GM12864 (cell line): ENCODE measurements at regions not wholly inside any gene's neighbourhood (a gene's known extent, or its start where the extent isn't known, plus 50 kb on each side); places are given as distances from the start of the nearest gene placed in this dataset.

Experiments used
- DNase-seq: peaks from one replicate; pipeline ENCODE4 v3.0.0-alpha.2; 2011; ENCODE audit warnings: low read depth
- H3K4me3 ChIP-seq: 2 replicates; pipeline ENCODE4 v1.5.1; 2011; ENCODE audit warnings: mild to moderate bottlenecking, low read depth, low read length, control low read depth
- TF ChIP-seq, protein P1 (sequence below): IDR thresholded peaks from 2 replicates; pipeline ENCODE4 v1.5.1; 2011; ENCODE audit warnings: low read depth, mild to moderate bottlenecking, moderate library complexity, low read length, control low read depth, inconsistent platforms; ENCODE audit errors: missing control alignments

DNA sequence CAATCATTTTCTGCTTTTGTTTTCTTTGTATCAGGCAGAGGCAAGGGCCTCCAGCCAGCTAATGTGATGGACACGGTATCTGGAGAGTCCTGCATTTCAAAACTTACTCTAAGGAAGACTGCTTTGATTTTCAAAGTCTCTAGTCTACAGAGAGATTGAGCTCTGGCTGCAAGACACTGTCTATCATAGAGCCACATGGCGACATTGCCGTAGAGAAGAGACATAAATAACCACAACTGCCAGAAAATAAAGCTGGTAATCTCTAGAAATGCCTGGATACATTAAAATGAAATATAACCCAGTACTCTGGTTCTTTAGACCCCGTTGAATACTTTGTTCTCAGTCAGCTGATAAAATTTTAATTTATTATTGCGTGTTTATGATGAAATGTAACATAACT is 90.8 kb downstream of the OTUD1 start:
- H3K4me3 ChIP-seq: no peak overlapping the region
- DNase-seq: no peak
- TF ChIP-seq, protein P1, sequence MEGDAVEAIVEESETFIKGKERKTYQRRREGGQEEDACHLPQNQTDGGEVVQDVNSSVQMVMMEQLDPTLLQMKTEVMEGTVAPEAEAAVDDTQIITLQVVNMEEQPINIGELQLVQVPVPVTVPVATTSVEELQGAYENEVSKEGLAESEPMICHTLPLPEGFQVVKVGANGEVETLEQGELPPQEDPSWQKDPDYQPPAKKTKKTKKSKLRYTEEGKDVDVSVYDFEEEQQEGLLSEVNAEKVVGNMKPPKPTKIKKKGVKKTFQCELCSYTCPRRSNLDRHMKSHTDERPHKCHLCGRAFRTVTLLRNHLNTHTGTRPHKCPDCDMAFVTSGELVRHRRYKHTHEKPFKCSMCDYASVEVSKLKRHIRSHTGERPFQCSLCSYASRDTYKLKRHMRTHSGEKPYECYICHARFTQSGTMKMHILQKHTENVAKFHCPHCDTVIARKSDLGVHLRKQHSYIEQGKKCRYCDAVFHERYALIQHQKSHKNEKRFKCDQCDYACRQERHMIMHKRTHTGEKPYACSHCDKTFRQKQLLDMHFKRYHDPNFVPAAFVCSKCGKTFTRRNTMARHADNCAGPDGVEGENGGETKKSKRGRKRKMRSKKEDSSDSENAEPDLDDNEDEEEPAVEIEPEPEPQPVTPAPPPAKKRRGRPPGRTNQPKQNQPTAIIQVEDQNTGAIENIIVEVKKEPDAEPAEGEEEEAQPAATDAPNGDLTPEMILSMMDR: no peak

DNA sequence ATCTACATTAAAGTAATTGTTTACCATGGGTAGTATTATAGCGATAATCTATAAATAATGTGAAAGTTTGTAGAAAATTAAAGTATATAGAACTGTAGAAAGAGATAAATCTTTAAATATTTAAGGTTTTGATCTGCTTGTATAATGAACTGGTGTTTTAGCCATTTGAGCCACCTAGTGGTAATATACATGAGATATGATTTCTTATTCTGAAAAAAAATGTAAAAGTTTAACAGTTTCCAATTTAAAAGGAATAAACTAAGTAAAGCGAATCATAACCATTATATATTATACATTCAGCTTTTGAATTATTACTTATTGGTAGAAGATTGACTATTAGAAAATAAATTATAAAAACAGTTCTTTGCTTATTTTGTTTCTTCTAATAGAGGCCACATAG is 91.2 kb downstream of the OTUD1 start:
- DNase-seq: no peak
- TF ChIP-seq, protein P1: no peak
- no peak overlapping the region for H3K4me3 ChIP-seq

DNA sequence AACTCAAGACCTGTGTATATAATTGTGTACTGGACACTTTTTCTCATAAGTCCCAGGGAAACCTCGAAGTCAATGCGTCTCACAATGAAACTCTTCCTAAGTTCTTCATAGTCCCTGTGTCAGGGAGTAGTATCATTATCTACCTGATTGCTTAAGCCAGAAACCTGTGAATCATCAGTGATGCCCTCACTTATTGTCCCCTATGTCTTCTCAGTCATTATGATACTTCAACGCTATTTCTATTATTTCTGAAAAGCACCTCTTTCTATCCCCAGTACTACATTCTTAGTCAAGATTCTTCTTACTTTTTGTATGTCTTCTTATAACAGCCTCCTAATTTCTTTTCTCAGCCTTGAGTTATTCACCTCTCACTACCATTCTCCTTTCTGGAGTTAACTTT is 94.3 kb downstream of the OTUD1 start:
- DNase-seq: no peak
- TF ChIP-seq, protein P1: no peak
- H3K4me3 ChIP-seq: no peak overlapping the region

DNA sequence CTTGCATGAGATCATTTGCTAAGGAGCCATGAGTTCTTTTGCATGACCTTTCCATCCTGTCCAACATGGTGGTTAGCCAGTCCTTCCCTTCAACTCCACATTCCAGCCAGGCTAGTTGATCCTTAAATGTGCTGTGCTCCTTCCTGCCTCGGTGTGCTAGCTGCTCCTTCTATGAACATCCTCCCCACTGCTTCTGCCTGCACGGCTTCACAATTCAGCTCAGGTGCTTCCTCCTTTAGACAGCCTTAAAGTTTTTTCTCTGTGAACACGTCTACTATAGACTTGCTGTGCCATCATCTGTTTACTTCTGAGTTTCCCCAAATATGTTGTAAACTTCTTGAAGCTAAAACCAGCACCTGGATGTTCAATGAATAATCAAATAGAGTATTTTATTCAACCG is 95.5 kb downstream of the OTUD1 start:
- H3K4me3 ChIP-seq: no peak overlapping the region
- TF ChIP-seq, protein P1: no peak
- DNase-seq: no peak

DNA sequence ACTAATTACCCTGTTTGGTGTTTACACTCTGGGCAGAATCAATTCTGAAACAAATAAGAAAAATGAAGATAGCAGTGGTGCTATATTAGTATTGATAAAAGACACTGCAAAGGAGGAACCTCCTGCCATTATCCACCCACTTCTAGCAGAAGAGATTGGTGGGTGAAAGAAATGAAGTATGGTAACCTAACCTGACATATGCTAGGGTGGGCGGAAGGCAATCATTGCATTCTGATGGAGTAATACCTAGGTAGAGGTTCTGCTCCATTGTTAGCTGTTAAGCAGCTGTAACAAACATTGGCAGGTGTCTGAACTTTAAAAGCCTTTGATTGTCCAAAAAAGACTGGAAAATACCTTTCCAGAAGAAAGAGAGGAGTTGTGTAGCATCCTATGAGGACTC is 95.9 kb downstream of the OTUD1 start:
- no peak for DNase-seq
- TF ChIP-seq, protein P1: no peak
- H3K4me3 ChIP-seq: no peak overlapping the region

DNA sequence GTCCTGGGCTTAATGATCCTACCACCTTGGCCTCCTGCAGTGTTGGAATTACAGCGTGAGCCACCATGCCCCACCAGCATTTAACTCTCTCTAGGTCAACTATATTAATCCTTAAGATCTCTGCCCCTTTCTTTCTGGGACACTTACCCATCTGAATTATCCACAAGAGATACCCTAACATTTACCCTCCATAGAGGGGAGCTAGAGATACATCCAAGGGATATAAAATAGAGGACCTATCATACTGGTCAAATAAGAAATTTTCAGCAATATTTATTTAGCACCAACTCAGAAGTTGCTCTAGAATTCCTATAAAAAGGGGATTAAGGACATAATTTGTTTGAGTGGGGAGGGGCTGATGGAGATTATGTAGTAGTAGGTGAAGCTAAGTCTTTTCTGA is 96.5 kb downstream of the OTUD1 start:
- no peak for DNase-seq
- H3K4me3 ChIP-seq: no peak overlapping the region
- TF ChIP-seq, protein P1: no peak

DNA sequence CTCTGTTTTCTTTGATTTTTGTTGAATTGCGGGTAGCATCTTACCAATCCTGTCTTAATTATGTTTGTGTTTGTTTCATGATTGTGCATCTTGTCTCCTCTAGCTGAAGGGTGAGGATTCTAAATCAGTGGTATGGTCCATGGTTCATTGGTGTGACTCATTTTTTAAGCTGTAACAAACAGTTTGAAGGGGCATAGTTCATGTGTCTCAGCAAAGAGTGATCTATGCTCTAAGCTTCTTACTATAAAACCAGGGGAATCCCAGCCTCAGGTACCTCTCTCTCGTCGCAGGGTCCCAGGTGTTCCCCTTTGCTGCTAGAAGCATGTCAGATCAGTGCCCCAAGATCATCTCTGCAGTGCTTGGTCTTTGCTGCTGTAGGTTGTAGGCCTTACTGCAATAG is 100.1 kb downstream of the OTUD1 start:
- no peak for DNase-seq
- TF ChIP-seq, protein P1: no peak
- no peak overlapping the region for H3K4me3 ChIP-seq
